Smooth muscle cell (in vitro differentiated cells): ENCODE measurements at regions not wholly inside any gene's neighbourhood (a gene's known extent, or its start where the extent isn't known, plus 50 kb on each side); places are given as distances from the start of the nearest gene placed in this dataset.

Experiments used
- DNase-seq: peaks from one replicate; lab custom pipeline; 2025; ENCODE audit not compliant: unreplicated experiment; lab: John Stamatoyannopoulos, UW
- H2AFZ ChIP-seq: fragments of 200-600 bp; sonication (generic); 2 replicates; pipeline ENCODE4 v1.6.0; 2016; ENCODE audit warnings: antibody characterized with exemption, low read depth, mild to moderate bottlenecking
- H3F3A ChIP-seq: fragments of 200-600 bp; sonication (generic); 2 replicates; pipeline ENCODE4 v1.6.0; 2017; ENCODE audit warnings: antibody characterized with exemption, low read depth
- H3K27ac ChIP-seq: fragments of 200-600 bp; sonication (generic); 2 replicates; pipeline ENCODE4 v1.5.1; 2016; ENCODE audit warnings: low read depth, mild to moderate bottlenecking
- H3K27me3 ChIP-seq: fragments of 200-600 bp; sonication (generic); 2 replicates; pipeline ENCODE4 v1.6.1; 2016; ENCODE audit warnings: low read depth, mild to moderate bottlenecking
- H3K36me3 ChIP-seq: fragments of 200-600 bp; sonication (generic); 2 replicates; pipeline ENCODE4 v1.5.1; 2016; ENCODE audit warnings: low read depth
- H3K4me1 ChIP-seq: fragments of 200-600 bp; sonication (generic); 2 replicates; pipeline ENCODE4 v1.5.1; 2016; ENCODE audit warnings: low read depth
- H3K4me2 ChIP-seq: fragments of 200-600 bp; sonication (generic); 2 replicates; pipeline ENCODE4 v1.6.0; 2016; ENCODE audit warnings: mild to moderate bottlenecking
- H3K4me3 ChIP-seq: fragments of 200-600 bp; sonication (generic); 2 replicates; pipeline ENCODE4 v1.5.1; 2016; ENCODE audit warnings: mild to moderate bottlenecking
- H3K79me2 ChIP-seq: fragments of 200-600 bp; sonication (generic); 2 replicates; pipeline ENCODE4 v1.6.0; 2016; ENCODE audit warnings: low read depth, mild to moderate bottlenecking
- H3K9ac ChIP-seq: fragments of 200-600 bp; sonication (generic); 2 replicates; pipeline ENCODE4 v1.6.0; 2016; ENCODE audit warnings: low read depth
- H3K9me3 ChIP-seq: fragments of 200-600 bp; sonication (generic); replicated peaks from 2 replicates; pipeline ENCODE4 v1.5.1; 2016; ENCODE audit warnings: low read depth
- H4K20me1 ChIP-seq: fragments of 200-600 bp; sonication (generic); 2 replicates; pipeline ENCODE4 v1.6.0; 2016; ENCODE audit warnings: low read depth
- CTCF ChIP-seq: fragments of 200-600 bp; sonication (generic); IDR thresholded peaks from 2 replicates; pipeline ENCODE4 v1.5.1; 2017; ENCODE audit warnings: borderline replicate concordance, mild to moderate bottlenecking, antibody characterized with exemption; ENCODE audit not compliant: insufficient read depth, poor library complexity, severe bottlenecking
- WGBS: methylation state at CpG from one replicate; pipeline ENCODE4 v1.1.7; 2016; ENCODE audit warnings: low lambda C conversion rate; 5-methylcytosine and 5-hydroxymethylcytosine counted together

DNA sequence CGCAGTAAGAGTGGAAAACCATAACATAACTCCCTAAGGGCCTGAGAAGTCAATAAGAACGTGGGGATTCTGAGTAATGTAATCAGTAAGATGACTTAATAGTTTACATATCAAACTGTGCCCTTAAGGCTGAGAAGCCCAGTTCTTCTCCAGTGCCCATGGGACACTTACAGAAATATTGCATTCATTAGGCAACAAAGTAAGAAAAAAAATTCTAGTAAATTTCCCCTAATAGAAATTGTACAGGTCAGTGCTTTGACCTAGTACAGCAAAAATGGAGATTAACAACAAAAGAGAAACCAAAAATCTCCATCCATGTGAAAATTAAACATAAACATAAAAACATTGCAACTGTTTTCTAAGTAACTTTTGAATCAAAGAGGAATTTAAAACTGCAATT lies 139.8 kb upstream of the HS6ST1 start:
- Histone ChIP-seq H4K20me1 (no peaks in the 10 kb centered on the region), H3K9ac (no peak overlapping the region), H3K4me3 (no peak overlapping the region), H3K4me2 (no peak overlapping the region), H3K27me3 (peaks cover 8% of the 10 kb centered on the region), H3K27ac (no peak overlapping the region), H3K36me3 (no peaks in the 10 kb centered on the region), H3K4me1 (no peaks in the 10 kb centered on the region), H3K9me3 (no peaks in the 10 kb centered on the region), H3K79me2 (no peaks in the 10 kb centered on the region), H3F3A (no peaks in the 10 kb centered on the region), H2AFZ (no peak overlapping the region)
- 70% methylated on average over 2 of the region's 2 CpGs for WGBS
- TF ChIP-seq CTCF: no peak
- DNase-seq: no peak

- Histone ChIP-seq H3K9me3 (peaks cover 2% of the 10 kb centered on the region), H2AFZ (no peak overlapping the region), H3K79me2 (no peaks in the 10 kb centered on the region), H3K27ac (no peak overlapping the region), H4K20me1 (no peaks in the 10 kb centered on the region), H3K36me3 (no peaks in the 10 kb centered on the region), H3K27me3 (no peaks in the 10 kb centered on the region), H3K4me1 (no peaks in the 10 kb centered on the region), H3K4me2 (no peak overlapping the region), H3K9ac (no peak overlapping the region), H3F3A (no peaks in the 10 kb centered on the region), H3K4me3 (no peak overlapping the region)
- no peak for DNase-seq
- no peak for TF ChIP-seq CTCF
- WGBS: 86% methylated on average over 1 of the region's 1 CpG
Observed at GRCh38 chr2:128464456-128464855, 145.8 kb upstream of the HS6ST1 start.

- H4K20me1 ChIP-seq: no peaks in the 10 kb centered on the region
- no peaks in the 10 kb centered on the region for H3K36me3 ChIP-seq
- H3K4me2 ChIP-seq: no peak overlapping the region
- no peaks in the 10 kb centered on the region for H3K79me2 ChIP-seq
- H3F3A ChIP-seq: no peaks in the 10 kb centered on the region
- H3K4me1 ChIP-seq: no peaks in the 10 kb centered on the region
- H3K27me3 ChIP-seq: no peaks in the 10 kb centered on the region
- no peak overlapping the region for H3K9ac ChIP-seq
- peaks cover 6% of the 10 kb centered on the region for H3K9me3 ChIP-seq
- H3K4me3 ChIP-seq: no peak overlapping the region
- no peak overlapping the region for H2AFZ ChIP-seq
- no peak for TF ChIP-seq CTCF
- 87% methylated on average over 4 of the region's 4 CpGs for WGBS
- no peak overlapping the region for H3K27ac ChIP-seq
- DNase-seq: no peak
Observed at GRCh38 chr2:128465246-128466170, 146.8 kb upstream of the HS6ST1 start.

DNA sequence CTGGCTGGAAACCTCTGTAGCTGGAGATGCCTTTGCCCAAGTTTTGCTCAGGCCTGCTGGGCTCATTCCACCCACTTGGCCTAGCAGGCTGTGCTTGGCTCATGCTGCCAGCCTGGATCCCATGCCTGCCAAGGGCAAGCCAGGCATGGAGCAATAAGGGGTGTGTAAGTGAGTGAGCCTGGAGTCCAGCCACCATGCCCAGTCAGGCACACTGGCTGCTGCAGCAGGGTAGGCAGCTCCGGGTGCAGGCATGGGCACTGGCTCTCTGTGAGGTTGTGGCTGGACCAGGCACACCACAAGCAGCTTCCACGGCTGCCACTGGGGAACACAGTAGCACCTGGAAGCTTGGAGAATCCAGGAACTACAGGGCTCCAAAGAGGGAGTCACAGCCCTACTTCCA lies 147.7 kb upstream of the HS6ST1 start:
- peaks cover 6% of the 10 kb centered on the region for H3K9me3 ChIP-seq

More for the DNA sequence above, 147.7 kb upstream of the HS6ST1 start:
- no peaks in the 10 kb centered on the region for H4K20me1 ChIP-seq
- TF ChIP-seq CTCF: no peak
- no peak overlapping the region for H3K9ac ChIP-seq
- H3K4me3 ChIP-seq: no peak overlapping the region
- no peaks in the 10 kb centered on the region for H3F3A ChIP-seq
- 90% methylated on average over 2 of the region's 2 CpGs for whole genome bisulfite sequencing
- no peak for DNase-seq
- H3K27me3 ChIP-seq: no peaks in the 10 kb centered on the region
- H3K27ac ChIP-seq: no peak overlapping the region
- H3K4me1 ChIP-seq: no peaks in the 10 kb centered on the region
- H3K4me2 ChIP-seq: no peak overlapping the region
- H3K36me3 ChIP-seq: no peaks in the 10 kb centered on the region
- H3K79me2 ChIP-seq: no peaks in the 10 kb centered on the region
- H2AFZ ChIP-seq: no peak overlapping the region
